Umbilical cord (tissue), 1 donor: ENCODE measurements at regions not wholly inside any gene's neighbourhood (a gene's known extent, or its start where the extent isn't known, plus 50 kb on each side); places are given as distances from the start of the nearest gene placed in this dataset.
"Not testable (repeated sequence)": the region's sequence is repeated elsewhere in the genome, so short reads cannot be mapped to it uniquely, and the experiment has no call there.

Experiments
- DNase-seq: peaks from one replicate; pipeline ENCODE4 v3.0.0-alpha.2; 2015; ENCODE audit warnings: low spot score

DNA sequence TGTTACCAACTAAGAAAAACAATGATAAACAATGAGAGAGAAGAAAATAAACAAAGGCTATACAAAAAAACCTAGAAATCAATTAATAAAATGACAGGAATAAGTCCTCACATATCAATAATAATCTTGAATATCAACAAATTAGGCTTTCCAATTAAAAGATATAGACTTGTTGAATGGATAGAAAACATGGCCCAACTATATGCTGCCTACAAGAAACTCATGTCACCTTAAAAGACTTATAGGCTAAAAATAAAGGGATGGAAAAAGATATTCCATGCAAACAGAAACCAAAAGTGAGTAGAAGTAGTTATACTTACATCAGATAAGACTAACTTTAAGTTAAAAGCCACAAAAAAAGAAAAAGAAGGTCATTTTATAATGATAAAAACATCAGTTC lies 183.9 kb downstream of the MYRFL start:
- no peak for DNase-seq

DNA sequence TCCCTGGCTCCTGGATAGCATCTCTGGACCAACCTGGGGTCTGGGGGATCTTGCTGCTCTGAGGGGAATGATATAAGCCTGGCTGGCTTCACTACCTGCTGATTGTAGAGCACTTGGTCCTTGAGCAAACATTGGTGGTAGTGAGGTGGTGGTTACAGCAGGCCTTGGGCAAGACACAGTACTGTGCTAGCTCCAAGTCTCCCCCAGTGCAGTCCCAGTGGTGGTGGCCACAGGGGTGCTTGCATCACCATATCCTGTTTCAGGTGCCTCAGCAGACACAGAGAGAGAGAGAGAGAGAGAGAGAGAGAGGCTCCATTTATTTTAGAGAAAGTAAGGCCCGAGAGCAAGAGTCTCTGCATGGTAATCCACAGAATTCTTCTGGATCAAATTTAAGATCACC lies 186.3 kb downstream of the MYRFL start:
- no peak for DNase-seq

DNA sequence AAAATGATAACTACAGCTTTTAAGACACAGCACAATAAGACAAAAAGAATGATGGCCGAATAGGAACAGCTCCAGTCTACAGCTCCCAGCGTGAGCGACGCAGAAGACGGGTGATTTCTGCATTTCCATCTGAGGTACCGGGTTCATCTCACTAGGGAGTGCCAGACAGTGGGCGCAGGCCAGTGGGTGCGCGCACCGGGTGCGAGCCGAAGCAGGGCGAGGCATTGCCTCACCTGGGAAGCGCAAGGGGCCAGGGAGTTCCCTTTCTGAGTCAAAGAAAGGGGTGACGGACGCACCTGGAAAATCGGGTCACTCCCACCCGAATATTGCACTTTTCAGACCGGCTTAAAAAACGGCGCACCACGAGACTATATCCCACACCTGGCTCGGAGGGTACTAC lies 188.0 kb downstream of the MYRFL start:
- not testable (repeated sequence) for DNase-seq

DNA sequence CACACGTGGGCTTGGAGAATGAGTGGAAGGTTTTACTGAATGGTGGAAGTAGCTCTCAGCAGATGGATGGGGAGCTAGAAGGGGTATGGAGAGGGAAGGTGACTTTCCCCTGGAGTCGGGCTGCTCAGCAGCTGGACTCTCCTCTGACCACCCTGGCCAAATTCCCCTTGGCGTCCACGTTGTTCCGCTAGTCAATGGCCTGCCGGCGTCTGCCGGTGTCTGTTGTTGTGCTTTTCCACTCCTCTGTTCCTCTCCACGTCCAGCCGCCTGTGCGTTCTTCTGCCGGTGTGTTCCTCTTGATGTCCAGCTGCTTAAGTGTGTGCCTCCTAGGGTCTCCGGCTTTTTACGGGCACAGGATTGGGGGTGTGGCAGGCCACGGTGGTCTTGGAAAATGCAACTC lies 203.5 kb downstream of the MYRFL start:
- DNase-seq: no peak

DNA sequence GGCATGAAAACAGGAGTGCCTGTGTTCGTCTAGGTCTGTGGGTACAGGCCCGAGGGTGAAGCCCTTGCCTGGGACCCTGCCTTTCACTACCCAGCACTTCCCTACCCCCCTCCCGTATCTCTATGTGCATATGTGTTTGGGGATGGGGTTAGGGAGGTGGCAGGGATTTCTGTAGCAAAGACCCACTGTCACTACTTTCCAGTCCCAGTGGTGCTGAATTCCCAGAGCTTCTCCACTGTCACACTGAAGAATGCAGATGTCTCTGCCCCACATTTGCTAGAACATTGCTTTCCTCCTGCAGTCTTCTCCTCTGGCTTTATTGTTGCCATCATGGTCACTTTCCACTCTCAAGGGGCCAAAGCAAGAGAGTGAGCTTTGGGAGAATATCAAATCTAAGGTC lies 203.9 kb downstream of the MYRFL start:
- no peak for DNase-seq

DNA sequence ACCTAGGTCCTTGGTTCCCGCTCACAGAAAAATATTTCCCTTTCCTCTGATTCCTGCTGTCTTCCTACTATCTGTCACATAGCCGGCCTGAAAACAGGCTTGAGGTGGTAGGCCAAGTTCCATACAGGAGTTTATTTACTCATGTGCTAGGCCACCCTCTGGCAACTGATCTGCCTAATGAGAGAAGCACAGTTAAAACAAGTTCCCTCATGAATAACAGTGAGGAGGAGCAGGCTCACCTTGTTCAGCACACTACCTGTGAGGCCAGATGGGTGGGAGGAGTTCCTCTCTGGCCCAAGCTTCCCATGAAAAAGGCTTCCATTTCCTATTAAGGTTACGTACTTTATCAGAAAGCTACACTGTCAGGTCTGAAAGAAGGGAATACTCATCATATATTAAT lies 206.0 kb downstream of the MYRFL start:
- no peak for DNase-seq

DNA sequence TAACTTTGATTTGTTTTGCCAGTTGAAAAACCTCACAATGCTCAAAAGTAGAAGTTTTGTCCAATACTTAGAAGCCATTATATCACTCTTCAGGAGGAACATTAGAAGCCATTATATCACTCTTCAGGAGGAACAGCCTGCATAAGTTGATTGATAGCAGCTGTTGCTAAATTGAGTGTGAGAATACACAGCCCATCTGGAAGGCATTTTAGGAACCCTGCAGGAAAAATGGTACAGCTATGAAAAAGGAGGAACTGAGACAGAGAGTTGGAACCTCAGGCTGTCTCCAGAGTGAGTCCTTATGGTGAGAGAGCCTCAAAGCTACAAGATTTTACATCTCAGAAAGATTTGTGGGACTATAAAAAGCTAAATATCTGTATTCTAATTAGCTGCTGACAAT lies 207.0 kb downstream of the MYRFL start:
- DNase-seq: no peak

DNA sequence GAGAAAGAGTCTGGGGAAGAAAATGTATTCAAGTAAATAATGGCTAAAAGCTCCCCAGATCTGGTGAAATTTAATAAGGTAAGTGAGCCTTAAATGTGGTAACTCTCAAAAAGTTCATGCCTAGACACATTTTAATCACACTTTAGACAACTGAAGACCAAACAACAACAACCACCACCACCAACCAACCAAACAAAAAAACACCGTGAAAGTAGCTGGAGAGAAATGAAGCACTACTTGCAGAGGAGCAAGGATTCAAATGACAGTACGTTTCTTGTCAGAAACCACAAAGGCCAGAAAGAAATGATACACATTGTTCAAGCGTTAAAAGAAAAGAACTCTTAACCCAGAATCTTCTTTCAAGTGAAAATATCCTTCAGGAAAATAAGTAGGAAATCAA lies 208.3 kb downstream of the MYRFL start:
- DNase-seq: no peak

DNA sequence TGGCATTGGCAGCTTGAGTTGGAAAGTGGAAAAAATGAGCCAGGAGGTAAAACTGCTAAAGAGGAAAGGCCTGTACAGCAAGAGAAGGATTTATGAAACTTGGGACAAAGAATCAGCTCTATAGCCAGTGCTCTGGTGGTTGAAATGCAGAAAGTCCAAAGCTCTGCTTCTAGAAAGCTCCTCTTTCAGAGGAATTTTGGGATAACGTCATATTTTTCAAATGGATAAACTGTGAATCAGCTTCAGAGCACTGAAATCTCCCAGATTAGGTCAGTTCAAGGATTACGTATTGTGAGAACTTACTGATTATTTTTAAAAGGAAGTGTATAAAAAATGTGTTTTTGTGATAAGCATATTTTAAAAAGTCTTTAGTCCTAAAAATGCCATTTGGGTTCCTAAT lies 203.1 kb upstream of the CNOT2 start:
- peak; percentile 94 for DNase-seq

DNA sequence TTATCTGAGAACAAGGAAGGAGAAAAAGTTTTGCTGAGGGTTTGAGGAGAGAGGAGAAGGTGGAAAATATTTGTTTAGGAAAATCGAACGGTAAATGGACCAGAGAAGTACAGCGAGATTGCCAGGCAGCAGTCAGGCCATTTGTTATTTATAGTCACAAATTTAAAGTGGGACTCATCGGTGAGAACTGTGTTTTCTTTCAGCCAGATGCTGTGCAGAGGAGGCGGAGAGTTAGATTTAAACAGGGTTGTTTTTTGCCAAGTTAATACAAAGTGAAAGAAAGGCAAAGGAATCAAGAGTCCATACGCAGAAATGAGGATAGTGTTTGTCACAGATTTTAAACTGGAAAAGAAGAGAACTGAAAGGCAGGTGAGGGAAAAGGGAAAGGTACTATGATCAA lies 200.6 kb upstream of the CNOT2 start:
- DNase-seq: peak; percentile 28

DNA sequence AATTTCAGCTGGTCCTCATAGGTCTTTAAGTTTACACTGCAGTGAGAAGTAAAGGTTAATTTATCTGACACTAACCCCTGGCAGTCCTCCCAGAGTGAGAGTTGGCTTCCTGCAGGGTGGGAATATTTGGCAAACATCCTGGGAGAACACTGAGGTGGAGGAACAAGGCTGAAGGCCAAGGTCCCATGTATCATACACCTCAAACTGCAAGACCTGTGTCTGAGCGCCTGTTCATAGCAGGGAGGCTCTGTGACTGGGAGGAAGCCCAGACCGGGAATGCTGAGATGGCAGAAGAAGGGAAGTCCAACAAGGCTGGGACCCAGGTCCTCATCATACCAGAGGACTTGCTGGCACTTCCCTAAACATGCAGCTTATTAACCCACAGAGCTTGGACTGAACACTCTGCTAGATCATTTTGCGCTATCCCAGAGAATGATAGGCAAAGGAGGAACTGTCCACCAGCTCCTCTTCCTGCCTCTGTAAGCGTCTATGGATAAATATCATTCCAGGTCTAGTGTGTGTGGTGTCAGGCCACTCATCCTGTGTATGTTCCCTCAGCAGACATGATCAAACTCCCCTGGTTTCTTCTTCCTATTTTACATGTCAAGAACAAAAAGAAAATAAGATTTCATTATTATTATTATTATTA lies 199.6 kb upstream of the CNOT2 start:
- no peak for DNase-seq

DNA sequence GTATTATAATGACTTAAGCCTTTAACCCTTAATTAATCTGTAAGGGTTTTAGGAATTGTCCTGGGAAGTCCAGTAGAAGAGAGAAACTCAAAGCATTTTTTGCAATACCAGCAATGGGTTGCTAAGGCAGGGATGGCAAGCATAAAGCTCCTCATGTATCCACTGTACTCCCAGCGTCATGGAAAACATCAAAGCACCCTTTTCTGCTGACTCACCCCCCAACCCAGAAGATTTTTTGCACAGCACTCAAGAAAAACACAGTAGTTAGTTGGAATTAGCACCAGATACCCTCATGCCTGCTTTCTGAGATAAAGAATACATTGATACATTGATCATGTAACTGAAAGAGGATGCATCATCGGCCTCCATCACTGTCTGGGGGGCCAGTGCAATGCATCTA lies 199.1 kb upstream of the CNOT2 start:
- no peak for DNase-seq

DNA sequence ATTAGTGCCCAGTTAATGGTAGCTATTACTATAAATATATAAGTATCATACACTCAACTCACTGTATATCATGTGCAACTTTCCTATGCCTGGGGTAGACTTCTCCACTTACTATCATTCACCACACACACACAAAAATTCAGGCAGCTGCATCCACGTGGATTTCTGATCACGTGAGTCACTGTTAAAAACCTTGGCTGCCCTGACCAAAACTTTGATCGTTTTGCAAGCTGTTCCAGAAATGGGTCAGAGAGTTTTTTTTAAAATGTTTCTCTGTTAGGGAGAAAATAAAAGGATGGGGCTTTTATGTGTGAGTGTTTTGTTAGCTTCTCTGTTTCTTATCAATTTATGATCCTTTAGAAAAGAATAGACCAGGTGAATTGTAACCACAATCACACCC lies 198.2 kb upstream of the CNOT2 start:
- DNase-seq: peak; percentile 42

DNA sequence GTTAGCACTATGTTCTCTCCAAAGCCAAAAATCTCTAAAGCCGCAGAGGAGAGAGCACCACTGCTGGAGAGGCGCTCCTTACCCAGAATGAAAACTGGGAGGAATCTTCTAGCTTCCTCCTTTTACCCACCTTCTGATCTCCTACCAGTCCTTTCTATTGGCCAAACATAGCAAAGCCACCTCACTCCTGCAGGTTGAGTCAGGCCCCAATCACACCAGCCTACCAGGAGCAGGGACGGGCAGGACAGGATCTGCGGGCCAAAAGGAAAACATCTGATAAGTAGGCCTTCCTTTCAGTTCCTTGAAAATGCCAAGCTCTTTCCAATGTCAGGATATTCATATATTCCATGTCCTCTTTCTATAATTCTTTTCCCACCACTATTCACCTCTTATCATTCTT lies 197.7 kb upstream of the CNOT2 start:
- no peak for DNase-seq

DNA sequence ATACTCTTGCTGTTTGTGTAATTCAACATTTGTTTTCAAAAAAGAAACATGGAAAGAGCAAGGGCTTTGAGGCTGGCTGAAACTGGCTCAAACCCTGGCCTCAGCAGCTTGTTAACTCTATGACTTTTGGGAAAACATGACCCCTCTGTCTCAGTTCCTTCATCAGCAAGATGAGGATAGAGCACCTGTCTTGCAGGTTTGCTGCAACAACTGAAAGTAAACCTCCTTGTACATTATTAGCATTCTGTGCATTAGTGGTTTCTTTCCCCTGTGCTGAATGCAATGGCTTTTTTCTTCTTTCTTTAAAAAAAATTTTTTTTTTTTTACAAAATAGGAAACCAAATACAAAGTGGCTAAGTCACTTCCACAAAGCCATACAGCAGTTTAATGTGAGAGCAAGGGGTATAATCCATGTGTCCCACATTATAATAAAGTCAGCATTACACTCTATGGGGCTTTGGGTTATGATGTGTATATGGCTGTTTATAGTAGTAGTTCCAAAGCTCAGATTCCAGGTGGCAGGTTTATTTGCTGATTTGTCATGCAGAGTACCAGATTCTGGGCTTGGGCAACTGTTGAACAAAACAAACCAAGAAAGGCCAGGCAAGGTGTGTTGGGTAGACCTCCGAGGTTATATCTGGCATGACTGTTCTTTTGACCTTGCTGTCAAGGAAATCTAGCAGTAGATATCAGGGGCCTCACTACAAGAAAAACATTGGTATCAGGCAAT lies 194.5 kb upstream of the CNOT2 start:
- DNase-seq: no peak

DNA sequence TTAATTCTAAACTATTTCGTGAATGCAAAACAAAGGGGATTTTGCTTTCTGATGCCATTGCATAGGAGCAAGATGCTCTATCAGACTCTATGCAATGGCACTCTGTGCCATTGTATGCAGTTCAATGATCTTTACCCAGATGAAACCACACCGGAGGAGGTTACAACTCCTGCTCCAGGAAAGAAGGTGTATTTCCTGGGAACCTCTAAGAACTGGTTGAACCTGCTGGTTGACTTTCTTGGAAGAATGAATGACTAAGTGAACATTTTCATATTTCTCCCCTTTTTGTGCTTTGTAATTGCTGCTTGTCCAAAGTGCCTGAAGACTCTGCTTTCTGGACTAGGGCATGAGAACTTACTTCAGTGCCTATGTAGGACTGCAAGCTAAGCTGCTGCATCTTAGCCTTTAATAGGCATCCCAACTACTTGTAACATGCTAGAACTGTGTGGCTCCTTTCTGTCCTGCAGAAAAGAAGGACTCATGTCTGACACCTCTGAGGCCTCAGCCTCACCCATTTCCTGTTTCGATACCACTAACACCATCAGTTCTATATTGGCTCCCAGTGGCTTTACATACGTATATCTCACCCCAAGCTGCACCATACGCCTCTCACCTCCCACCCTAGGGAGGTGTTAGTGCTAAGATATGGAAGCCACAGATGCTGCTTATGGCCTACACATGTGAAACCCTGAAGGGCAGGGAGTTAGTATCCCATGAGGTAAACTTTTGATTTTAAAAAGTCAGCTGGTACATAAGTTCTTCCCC lies 193.5 kb upstream of the CNOT2 start:
- peak; percentile 35 for DNase-seq

DNA sequence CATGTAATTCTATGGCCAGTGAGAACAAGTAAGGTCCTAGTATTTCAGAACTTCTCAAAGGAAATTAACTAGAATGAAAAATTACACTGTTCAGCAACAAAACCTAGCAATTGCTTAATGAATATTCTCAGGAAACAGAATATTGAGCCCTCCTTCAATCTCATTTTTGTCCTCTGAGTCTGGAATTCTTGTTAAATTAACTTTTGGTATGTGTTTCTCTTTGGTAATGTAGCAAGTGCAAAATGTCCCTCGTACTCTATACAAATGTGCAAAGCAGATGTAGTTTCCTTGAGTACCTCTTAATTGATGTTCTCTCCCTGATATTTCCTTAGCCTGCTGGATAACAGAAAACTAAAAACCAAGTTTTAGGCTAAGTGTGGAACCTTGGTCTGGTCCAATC lies 190.8 kb upstream of the CNOT2 start:
- no peak for DNase-seq

DNA sequence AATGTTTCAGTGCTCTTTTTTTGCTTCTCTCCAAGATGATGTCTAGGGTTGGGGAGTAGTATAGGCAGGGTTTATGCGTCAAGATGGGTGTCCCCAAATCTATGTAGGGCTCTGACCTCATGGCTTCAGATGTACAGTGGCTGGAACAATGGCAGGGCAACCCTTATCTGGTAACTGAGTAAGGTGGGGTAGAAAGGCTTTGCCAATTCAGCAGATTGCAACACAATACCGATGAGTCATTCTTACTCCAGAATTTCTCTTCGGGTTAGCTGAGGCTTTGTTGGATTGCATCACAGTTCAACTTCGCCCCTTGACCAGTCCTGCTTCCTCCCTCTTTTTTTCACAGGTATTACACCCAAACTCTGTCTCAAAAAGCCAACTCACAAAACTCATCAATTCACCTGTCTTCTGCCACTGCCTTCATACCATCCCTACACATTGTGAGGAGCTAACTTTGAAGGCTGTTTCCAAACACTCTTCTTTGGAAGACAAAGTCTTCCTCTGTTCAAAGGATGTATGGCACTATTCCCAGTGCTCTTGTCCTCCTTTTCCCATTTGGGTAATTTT lies 190.2 kb upstream of the CNOT2 start:
- DNase-seq: peak; percentile 40

DNA sequence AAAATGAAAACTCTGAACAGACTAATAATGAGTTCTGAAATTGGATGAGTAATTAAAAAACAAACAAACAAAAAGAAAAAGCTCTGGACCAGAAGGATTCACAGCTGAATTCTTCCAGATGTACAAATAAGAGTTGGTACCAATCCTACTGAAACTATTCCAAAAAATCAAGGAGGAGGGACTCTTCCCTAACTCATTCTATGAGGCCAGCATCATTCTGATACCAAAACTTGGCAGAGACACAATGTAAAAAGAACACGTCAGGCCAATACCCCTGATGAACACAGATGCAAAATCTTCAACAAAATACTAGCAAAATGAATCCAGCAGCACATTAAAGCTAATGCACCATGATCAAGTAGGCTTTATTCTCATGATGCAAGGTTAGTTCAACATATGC lies 183.9 kb upstream of the CNOT2 start:
- DNase-seq: peak; percentile 79

DNA sequence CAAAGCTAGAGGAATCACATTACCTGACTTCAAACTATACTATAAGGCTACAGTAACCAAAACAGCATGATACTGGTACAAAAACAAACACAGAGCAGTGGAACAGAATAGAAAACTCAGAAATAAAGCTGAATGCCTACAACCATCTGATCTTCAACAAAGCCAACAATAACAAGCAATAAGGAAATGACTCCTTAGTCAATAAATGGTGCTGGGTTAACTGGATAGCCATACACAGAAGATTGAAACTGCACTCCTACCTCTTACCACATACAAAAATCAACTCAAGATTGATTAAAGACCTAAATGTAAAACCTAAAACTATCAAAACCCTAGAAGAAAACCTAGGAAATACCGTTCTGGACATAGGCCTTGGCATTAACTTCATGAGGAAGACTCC lies 182.6 kb upstream of the CNOT2 start:
- DNase-seq: no peak

DNA sequence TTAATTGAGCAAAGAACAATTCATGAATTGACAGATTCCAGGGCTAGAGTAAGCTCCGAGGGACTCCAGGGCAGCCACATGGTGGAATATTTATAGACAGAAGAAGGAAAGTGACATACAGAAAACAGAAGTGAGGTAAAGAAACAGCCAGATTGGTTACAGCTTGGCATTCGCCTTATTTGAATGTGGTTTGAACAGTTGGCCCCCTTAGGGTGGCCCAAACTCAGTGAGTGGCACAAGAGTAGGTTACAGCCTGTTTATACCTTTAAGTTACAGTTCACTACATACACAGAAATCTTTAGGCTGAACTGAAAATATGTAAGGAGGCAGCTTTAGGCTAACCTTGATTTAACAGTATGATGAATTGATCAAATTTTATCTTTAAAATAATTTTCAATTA lies 174.5 kb upstream of the CNOT2 start:
- DNase-seq: no peak

DNA sequence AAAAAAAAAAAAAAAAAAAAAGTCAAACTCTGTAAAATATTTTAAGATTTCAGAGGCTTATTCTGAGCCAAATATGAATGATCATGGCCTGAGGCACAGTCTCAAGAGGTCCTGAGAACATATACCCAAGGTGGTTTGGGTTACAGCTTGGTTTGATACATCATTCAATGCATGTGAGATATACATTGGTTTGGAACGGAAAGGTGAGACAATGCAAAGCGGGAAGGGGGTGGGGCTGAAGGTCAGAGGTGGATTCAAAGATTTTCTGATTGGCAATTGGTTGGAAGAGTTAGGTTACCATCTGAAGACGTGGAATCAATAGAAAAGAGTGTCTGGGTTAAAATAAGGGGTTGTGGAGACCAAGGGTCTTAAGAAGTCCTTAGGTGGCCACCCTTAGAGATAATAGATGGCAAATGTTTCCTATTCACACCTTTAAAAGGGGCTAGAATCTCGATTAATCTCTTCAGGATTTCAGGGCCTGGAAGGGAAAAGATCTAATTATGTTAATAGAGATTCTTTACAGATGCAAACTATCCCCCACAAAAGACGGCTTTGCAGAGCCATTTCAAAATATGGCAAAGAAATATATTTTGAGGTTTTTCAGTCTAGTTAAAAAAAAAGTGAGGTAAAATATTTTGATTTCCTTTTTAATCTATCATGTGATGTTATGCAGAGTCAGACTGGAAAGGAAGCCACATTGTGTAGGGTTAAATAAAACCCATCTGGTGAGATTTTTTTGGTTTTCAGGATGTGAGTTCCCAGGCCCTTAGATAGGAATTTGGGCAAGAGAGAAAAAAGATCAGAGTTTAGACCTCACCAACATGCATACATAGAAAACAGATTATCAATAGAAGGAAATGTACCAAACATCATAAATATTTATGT lies 173.8 kb upstream of the CNOT2 start:
- DNase-seq: no peak
